ENCODE measurements at regions not wholly inside any gene's neighbourhood (a gene's known extent, or its start where the extent isn't known, plus 50 kb on each side); places are given as distances from the start of the nearest gene placed in this dataset.

DNA sequence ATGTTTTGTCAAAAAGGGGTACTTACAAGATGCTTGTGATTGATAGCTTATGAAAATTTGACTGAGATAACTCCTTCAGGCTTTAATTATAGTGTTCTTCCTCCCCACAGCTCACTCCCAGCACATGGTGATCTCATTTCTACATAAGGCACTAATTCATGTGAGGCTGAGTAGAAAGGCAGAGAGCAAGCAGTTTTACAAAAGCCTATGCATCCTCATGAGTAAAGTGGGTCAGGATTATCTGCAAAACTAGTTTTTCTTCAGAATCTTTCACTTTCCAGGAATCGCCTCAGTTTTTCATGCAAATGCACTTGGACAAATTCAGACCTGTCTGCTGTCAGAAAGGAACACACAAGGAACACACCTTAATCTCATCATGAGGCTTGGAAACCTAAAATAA, 92.1 kb upstream of the FBN2 start:
- H3K9me3 ChIP-seq = no peaks in the 10 kb centered on the region
- DNase-seq (no peak), ATAC-seq (no peak)
- in situ Hi-C loops (cut with MboI; ENCODE audit: low sequenced_read_pairs in 4 of 4) (no loop called here), intact Hi-C loops (cut with DNase I; ENCODE audit: low total_unique reads) (no loop called here)
- no peaks in the 10 kb centered on the region for H3K27me3 ChIP-seq
- no peaks in the 10 kb centered on the region for H3K36me3 ChIP-seq
- H3K27ac ChIP-seq = no peak overlapping the region
- no peaks in the 10 kb centered on the region for H3K4me1 ChIP-seq
- no peak overlapping the region for H3K4me3 ChIP-seq
- TF ChIP-seq CTCF (IDR thresholded peaks at IDR 0.05 in 4 of 5, conservative IDR thresholded peaks at IDR 0.05 in 1 of 5) = no peak
- TF ChIP-seq POLR2A (IDR thresholded peaks at IDR 0.05) = no peak

GRCh38 chr5:128631771-128632170, 93.7 kb upstream of the FBN2 start:
- no peak overlapping the region for H3K4me3 ChIP-seq
- DNase-seq (no peak), ATAC-seq (no peak)
- in situ Hi-C loops (cut with MboI; ENCODE audit: low sequenced_read_pairs in 4 of 4) = no loop called here
- TF ChIP-seq CTCF (IDR thresholded peaks at IDR 0.05 in 4 of 5, conservative IDR thresholded peaks at IDR 0.05 in 1 of 5) (no peak), POLR2A (IDR thresholded peaks at IDR 0.05) (no peak)
- no peaks in the 10 kb centered on the region for H3K9me3 ChIP-seq
- intact Hi-C loops (cut with DNase I; ENCODE audit: low total_unique reads) = no loop called here
- no peak overlapping the region for H3K27ac ChIP-seq
- no peaks in the 10 kb centered on the region for H3K4me1 ChIP-seq
- no peaks in the 10 kb centered on the region for H3K36me3 ChIP-seq
- no peaks in the 10 kb centered on the region for H3K27me3 ChIP-seq

DNA sequence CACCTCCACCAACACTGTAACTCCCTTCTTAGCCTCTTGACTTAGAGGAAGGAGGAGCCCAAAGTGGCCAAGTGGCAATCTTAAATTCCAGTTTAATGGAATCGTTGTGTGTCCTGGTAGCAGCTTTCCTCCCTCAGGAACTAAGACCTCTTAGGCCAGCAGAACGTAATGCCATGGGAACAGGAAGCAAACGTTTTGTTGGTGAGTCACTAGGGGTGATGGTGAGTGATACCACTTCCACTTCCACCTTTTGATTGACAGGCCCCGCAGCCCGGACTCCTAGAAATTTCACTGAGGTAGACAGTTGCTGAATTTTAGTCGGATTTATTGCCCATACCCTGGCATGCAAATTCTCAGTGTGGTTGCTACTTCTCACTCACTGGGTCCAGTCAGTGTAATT, 94.2 kb upstream of the FBN2 start:
- TF ChIP-seq CTCF (IDR thresholded peaks at IDR 0.05 in 4 of 5, conservative IDR thresholded peaks at IDR 0.05 in 1 of 5) (no peak), POLR2A (IDR thresholded peaks at IDR 0.05) (no peak)
- Histone ChIP-seq H3K9me3 (no peaks in the 10 kb centered on the region), H3K4me3 (no peak overlapping the region), H3K36me3 (no peaks in the 10 kb centered on the region), H3K4me1 (no peaks in the 10 kb centered on the region), H3K27me3 (no peaks in the 10 kb centered on the region), H3K27ac (no peak overlapping the region)
- intact Hi-C loops (cut with DNase I; ENCODE audit: low total_unique reads) (no loop called here), in situ Hi-C loops (cut with MboI; ENCODE audit: low sequenced_read_pairs in 4 of 4) (no loop called here)
- DNase-seq (no peak), ATAC-seq (no peak)

- H3K4me1 ChIP-seq = no peaks in the 10 kb centered on the region
- H3K4me3 ChIP-seq = no peak overlapping the region
- no peaks in the 10 kb centered on the region for H3K27me3 ChIP-seq
- no peaks in the 10 kb centered on the region for H3K9me3 ChIP-seq
- intact Hi-C loops (cut with DNase I; ENCODE audit: low total_unique reads) (no loop called here), in situ Hi-C loops (cut with MboI; ENCODE audit: low sequenced_read_pairs in 4 of 4) (no loop called here)
- ATAC-seq = no peak
- H3K36me3 ChIP-seq = no peaks in the 10 kb centered on the region
- H3K27ac ChIP-seq = no peak overlapping the region
- no peak for DNase-seq
- no peak for TF ChIP-seq CTCF (IDR thresholded peaks at IDR 0.05 in 4 of 5, conservative IDR thresholded peaks at IDR 0.05 in 1 of 5)
- no peak for TF ChIP-seq POLR2A (IDR thresholded peaks at IDR 0.05)
These were observed 95.9 kb upstream of the FBN2 start for GRCh38 chr5:128633901-128634300.

DNA sequence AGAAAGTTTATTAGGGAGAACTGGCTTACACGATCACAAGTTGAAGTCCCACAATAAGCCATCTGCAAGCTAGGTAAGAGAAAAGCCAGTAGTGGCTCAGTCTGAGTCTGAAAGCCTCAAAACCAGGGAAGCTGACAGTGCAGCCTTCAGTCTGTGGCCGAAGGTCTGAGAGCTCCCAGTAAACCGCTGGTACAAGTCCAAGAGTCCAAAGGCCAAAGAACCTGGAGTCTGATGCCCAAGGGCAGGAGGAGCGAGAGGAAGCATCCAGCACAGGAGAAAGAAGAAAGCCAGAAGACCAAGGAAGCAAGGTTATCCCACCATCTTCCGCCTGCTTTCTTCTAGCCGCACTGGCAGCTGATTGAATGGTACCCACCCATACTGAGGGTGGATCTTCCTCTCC, 97.3 kb upstream of the FBN2 start:
- no peaks in the 10 kb centered on the region for H3K27me3 ChIP-seq
- H3K9me3 ChIP-seq = no peaks in the 10 kb centered on the region
- in situ Hi-C loops (cut with MboI; ENCODE audit: low sequenced_read_pairs in 4 of 4) = no loop called here
- no peaks in the 10 kb centered on the region for H3K4me1 ChIP-seq
- H3K36me3 ChIP-seq = no peaks in the 10 kb centered on the region
- ATAC-seq = no peak
- intact Hi-C loops (cut with DNase I; ENCODE audit: low total_unique reads) = no loop called here
- TF ChIP-seq POLR2A (IDR thresholded peaks at IDR 0.05) = no peak
- no peak for TF ChIP-seq CTCF (IDR thresholded peaks at IDR 0.05 in 4 of 5, conservative IDR thresholded peaks at IDR 0.05 in 1 of 5)
- DNase-seq = no peak
- no peak overlapping the region for H3K27ac ChIP-seq
- H3K4me3 ChIP-seq = no peak overlapping the region

All from gastrocnemius medialis (tissue), 4 donors.